Esophagus squamous epithelium (tissue), 5 donors: ENCODE measurements at regions not wholly inside any gene's neighbourhood (a gene's known extent, or its start where the extent isn't known, plus 50 kb on each side); places are given as distances from the start of the nearest gene placed in this dataset.

Experiments used
- DNase-seq: peaks from one replicate; lab custom pipeline; 2025; lab: John Stamatoyannopoulos, UW
- H3K27ac ChIP-seq, 4 donors: fragments of 200-600 bp; sonication (generic); one replicate each; pipeline ENCODE4 v1.5.1; 2016 to 2019; ENCODE audit warnings: mild to moderate bottlenecking in 1 of 4
- H3K27me3 ChIP-seq, 4 donors: fragments of 200-600 bp; sonication (generic); 1 replicate in 3 of 4; 2 replicates in 1 of 4; pipeline versions ENCODE4 v1.5.1 to v1.6.0; 2017 to 2021; ENCODE audit warnings: antibody characterized with exemption in 1 of 4
- H3K36me3 ChIP-seq, 3 donors: fragments of 200-600 bp; sonication (generic); one replicate each; pipeline ENCODE4 v1.5.1; 2016 to 2019
- H3K4me1 ChIP-seq, 3 donors: fragments of 200-600 bp; sonication (generic); one replicate each; pipeline ENCODE4 v1.5.1; 2017 to 2019
- H3K4me3 ChIP-seq, 4 donors: fragments of 200-600 bp; sonication (generic); 1 replicate in 3 of 4; 2 replicates in 1 of 4; pipeline ENCODE4 v1.5.1; 2016 to 2019; ENCODE audit warnings: mild to moderate bottlenecking in 2 of 4, moderate library complexity in 1 of 4
- H3K9me3 ChIP-seq, 3 donors: fragments of 200-600 bp; sonication (generic); one replicate each; pipeline ENCODE4 v1.5.1; 2016 to 2019
- CTCF ChIP-seq, 6 experiments: fragments of 450-650 bp in 4 of 6; fragments of 200-600 bp in 2 of 6; sonication (generic) in 2 of 6; IDR thresholded peaks; one replicate each; pipeline ENCODE4 v1.5.1; 2016 to 2019; ENCODE audit warnings: antibody characterized with exemption in 6 of 6, mild to moderate bottlenecking in 4 of 6, moderate library complexity in 4 of 6
- POLR2A ChIP-seq, 4 donors: fragments of 450-650 bp; IDR thresholded peaks; one replicate each; pipeline ENCODE4 v1.6.1; 2017; ENCODE audit warnings: antibody characterized with exemption in 4 of 4, mild to moderate bottlenecking in 4 of 4, moderate library complexity in 3 of 4
- WGBS, 2 donors: methylation state at CpG; one replicate each; pipeline ENCODE4 v1.1.5; 2018; 5-methylcytosine and 5-hydroxymethylcytosine counted together
- intact Hi-C: fragments of 100-400 bp; cut with DNase I; formaldehyde crosslinking; loops from one replicate; pipeline ENCODE4 v1.15.0; 2022
- donor health status: DM: yes; HTN: yes; CAD: no.

GRCh38 chr18:27688581-27688980 is 488.3 kb downstream of the CDH2 start:
- H3K27ac ChIP-seq, result no peak overlapping the region
- H3K36me3 ChIP-seq, result no peaks in the 10 kb centered on the region
- no peaks in the 10 kb centered on the region for H3K4me1 ChIP-seq
- WGBS, 2 donors, result 78 to 80% methylated on average over 1 of the region's 1 CpG
- no peak for TF ChIP-seq CTCF (IDR thresholded peaks at IDR 0.05)
- no peak for TF ChIP-seq POLR2A (IDR thresholded peaks at IDR 0.05)
- no peaks in the 10 kb centered on the region for H3K9me3 ChIP-seq
- DNase-seq, result no peak
- H3K27me3 ChIP-seq, result no peaks in the 10 kb centered on the region
- intact Hi-C loops, result no loop called here
- no peak overlapping the region for H3K4me3 ChIP-seq

GRCh38 chr18:27687351-27687979 is 489.5 kb downstream of the CDH2 start:
- Histone ChIP-seq H3K4me3 (no peak overlapping the region), H3K27me3 (no peaks in the 10 kb centered on the region), H3K9me3 (no peaks in the 10 kb centered on the region), H3K4me1 (no peaks in the 10 kb centered on the region), H3K27ac (no peak overlapping the region), H3K36me3 (no peaks in the 10 kb centered on the region)
- TF ChIP-seq POLR2A (IDR thresholded peaks at IDR 0.05) (no peak), CTCF (IDR thresholded peaks at IDR 0.05) (no peak)
- no peak for DNase-seq
- intact Hi-C loops, result no loop called here

- H3K36me3 ChIP-seq, result no peaks in the 10 kb centered on the region
- H3K4me1 ChIP-seq, result no peaks in the 10 kb centered on the region
- no peak for DNase-seq
- TF ChIP-seq CTCF (IDR thresholded peaks at IDR 0.05) (peak in 4 of 6 experiments; percentile 33 to 68 (median 61)), POLR2A (IDR thresholded peaks at IDR 0.05) (no peak)
- no peak overlapping the region for H3K4me3 ChIP-seq
- no peaks in the 10 kb centered on the region for H3K9me3 ChIP-seq
- WGBS, 2 donors, result 48 to 61% methylated on average over 2 of the region's 2 CpGs
- intact Hi-C loops, result no loop called here
- H3K27me3 ChIP-seq, result no peaks in the 10 kb centered on the region
- H3K27ac ChIP-seq, result no peak overlapping the region
Measured at GRCh38 chr18:27685807-27686412, 491.0 kb downstream of the CDH2 start.

GRCh38 chr18:27685091-27685490 is 491.8 kb downstream of the CDH2 start:
- H3K27me3 ChIP-seq, result no peaks in the 10 kb centered on the region
- 39 to 42% methylated on average over 3 of the region's 3 CpGs for WGBS, 2 donors
- no peaks in the 10 kb centered on the region for H3K36me3 ChIP-seq
- no peaks in the 10 kb centered on the region for H3K9me3 ChIP-seq
- H3K27ac ChIP-seq, result no peak overlapping the region
- no peak for TF ChIP-seq CTCF (IDR thresholded peaks at IDR 0.05)
- TF ChIP-seq POLR2A (IDR thresholded peaks at IDR 0.05), result no peak
- no peaks in the 10 kb centered on the region for H3K4me1 ChIP-seq
- intact Hi-C loops, result no loop called here
- H3K4me3 ChIP-seq, result no peak overlapping the region
- DNase-seq, result no peak

GRCh38 chr18:27674411-27674810 is 489.3 kb upstream of the CHST9 start:
- intact Hi-C loops, result no loop called here
- TF ChIP-seq POLR2A (IDR thresholded peaks at IDR 0.05), result no peak
- no peak for TF ChIP-seq CTCF (IDR thresholded peaks at IDR 0.05)
- Histone ChIP-seq H3K27ac (no peak overlapping the region), H3K4me3 (no peak overlapping the region), H3K27me3 (no peaks in the 10 kb centered on the region), H3K9me3 (no peaks in the 10 kb centered on the region), H3K4me1 (no peaks in the 10 kb centered on the region), H3K36me3 (no peaks in the 10 kb centered on the region)
- no peak for DNase-seq
- 71 to 74% methylated on average over 3 of the region's 3 CpGs for WGBS, 2 donors
